WTC11 (cell line): ENCODE measurements at regions not wholly inside any gene's neighbourhood (a gene's known extent, or its start where the extent isn't known, plus 50 kb on each side); places are given as distances from the start of the nearest gene placed in this dataset.

Experiments used
- ATF3 ChIP-seq: sonication (generic); formaldehyde crosslinking; conservative IDR thresholded peaks from 2 replicates; pipeline ENCODE4 v1.8.1; 2022; ENCODE audit warnings: mild to moderate bottlenecking, missing genetic modification reagents
- CTCF ChIP-seq: fragments of 200-600 bp; IDR thresholded peaks from 2 replicates; pipeline ENCODE4 v1.8.0; 2022; ENCODE audit warnings: antibody characterized with exemption
- ESRRA ChIP-seq: sonication (generic); formaldehyde crosslinking; IDR thresholded peaks from 2 replicates; pipeline ENCODE4 v1.8.1; 2022; ENCODE audit warnings: mild to moderate bottlenecking, missing genetic modification reagents, borderline replicate concordance
- SMAD3 ChIP-seq: sonication (generic); formaldehyde crosslinking; IDR thresholded peaks from 2 replicates; pipeline ENCODE4 v1.8.0; 2022; ENCODE audit warnings: missing genetic modification reagents, mild to moderate bottlenecking, borderline replicate concordance
- TEAD4 ChIP-seq: sonication (generic); formaldehyde crosslinking; IDR thresholded peaks from 2 replicates; pipeline ENCODE4 v1.8.0; 2022; ENCODE audit warnings: mild to moderate bottlenecking, missing genetic modification reagents
- TF ChIP-seq, protein P1 (sequence below): sonication (generic); formaldehyde crosslinking; IDR thresholded peaks from 2 replicates; pipeline ENCODE4 v1.8.1; 2023; ENCODE audit warnings: mild to moderate bottlenecking, missing genetic modification reagents, moderate library complexity
- TF ChIP-seq, protein P2 (sequence below): sonication (generic); formaldehyde crosslinking; IDR thresholded peaks from 2 replicates; pipeline ENCODE4 v1.8.1; 2023; ENCODE audit warnings: mild to moderate bottlenecking, moderate library complexity, missing genetic modification reagents

GRCh38 chr4:36467670-36468069 lies 186.3 kb downstream of the DTHD1 start:
- TF ChIP-seq ESRRA (CRISPR knock-in tag), result no peak
- no peak for TF ChIP-seq CTCF
- no peak for TF ChIP-seq SMAD3 (CRISPR knock-in tag)
- no peak for TF ChIP-seq TEAD4 (CRISPR knock-in tag)
- TF ChIP-seq, protein P1, sequence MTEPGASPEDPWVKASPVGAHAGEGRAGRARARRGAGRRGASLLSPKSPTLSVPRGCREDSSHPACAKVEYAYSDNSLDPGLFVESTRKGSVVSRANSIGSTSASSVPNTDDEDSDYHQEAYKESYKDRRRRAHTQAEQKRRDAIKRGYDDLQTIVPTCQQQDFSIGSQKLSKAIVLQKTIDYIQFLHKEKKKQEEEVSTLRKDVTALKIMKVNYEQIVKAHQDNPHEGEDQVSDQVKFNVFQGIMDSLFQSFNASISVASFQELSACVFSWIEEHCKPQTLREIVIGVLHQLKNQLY (CRISPR knock-in tag), result no peak
- TF ChIP-seq, protein P2, sequence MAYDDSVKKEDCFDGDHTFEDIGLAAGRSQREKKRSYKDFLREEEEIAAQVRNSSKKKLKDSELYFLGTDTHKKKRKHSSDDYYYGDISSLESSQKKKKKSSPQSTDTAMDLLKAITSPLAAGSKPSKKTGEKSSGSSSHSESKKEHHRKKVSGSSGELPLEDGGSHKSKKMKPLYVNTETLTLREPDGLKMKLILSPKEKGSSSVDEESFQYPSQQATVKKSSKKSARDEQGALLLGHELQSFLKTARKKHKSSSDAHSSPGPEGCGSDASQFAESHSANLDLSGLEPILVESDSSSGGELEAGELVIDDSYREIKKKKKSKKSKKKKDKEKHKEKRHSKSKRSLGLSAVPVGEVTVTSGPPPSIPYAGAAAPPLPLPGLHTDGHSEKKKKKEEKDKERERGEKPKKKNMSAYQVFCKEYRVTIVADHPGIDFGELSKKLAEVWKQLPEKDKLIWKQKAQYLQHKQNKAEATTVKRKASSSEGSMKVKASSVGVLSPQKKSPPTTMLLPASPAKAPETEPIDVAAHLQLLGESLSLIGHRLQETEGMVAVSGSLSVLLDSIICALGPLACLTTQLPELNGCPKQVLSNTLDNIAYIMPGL (CRISPR knock-in tag), result no peak
- TF ChIP-seq ATF3 (CRISPR knock-in tag), result no peak
